ENCODE measurements at regions not wholly inside any gene's neighbourhood (a gene's known extent, or its start where the extent isn't known, plus 50 kb on each side); places are given as distances from the start of the nearest gene placed in this dataset.

GRCh38 chr10:131753336-131753735, 147.5 kb upstream of the PPP2R2D start:
- ATAC-seq (ENCODE audit: insufficient number of reproducible peaks, low FRiP score, low read depth), result no peak
- TF ChIP-seq CTCF (IDR thresholded peaks at IDR 0.05), result no peak
- H3K9me3 ChIP-seq, result no peaks in the 10 kb centered on the region
- H3K4me3 ChIP-seq, result no peak overlapping the region
- H3K36me3 ChIP-seq, result no peaks in the 10 kb centered on the region
- no peak for DNase-seq (ENCODE audit: low spot score)
- no peaks in the 10 kb centered on the region for H3K4me1 ChIP-seq (ENCODE audit: control insufficient read depth in 1 of 2, low read depth in 2 of 2)
- H3K27ac ChIP-seq, result no peak overlapping the region
- H3K27me3 ChIP-seq (replicated peaks; ENCODE audit: insufficient read depth), result no peaks in the 10 kb centered on the region

GRCh38 chr10:131755200-131755599, 145.6 kb upstream of the PPP2R2D start:
- no peak for DNase-seq (ENCODE audit: low spot score)
- Histone ChIP-seq H3K9me3 (no peaks in the 10 kb centered on the region), H3K27me3 (replicated peaks; ENCODE audit: insufficient read depth) (no peaks in the 10 kb centered on the region), H3K36me3 (no peaks in the 10 kb centered on the region), H3K27ac (no peak overlapping the region), H3K4me1 (ENCODE audit: control insufficient read depth in 1 of 2, low read depth in 2 of 2) (no peaks in the 10 kb centered on the region), H3K4me3 (no peak overlapping the region)
- no peak for TF ChIP-seq CTCF (IDR thresholded peaks at IDR 0.05)
- ATAC-seq (ENCODE audit: insufficient number of reproducible peaks, low FRiP score, low read depth), result no peak

- DNase-seq (ENCODE audit: low spot score) (no peak), ATAC-seq (ENCODE audit: insufficient number of reproducible peaks, low FRiP score, low read depth) (no peak)
- H3K9me3 ChIP-seq, result no peaks in the 10 kb centered on the region
- no peaks in the 10 kb centered on the region for H3K4me1 ChIP-seq (ENCODE audit: control insufficient read depth in 1 of 2, low read depth in 2 of 2)
- H3K27me3 ChIP-seq (replicated peaks; ENCODE audit: insufficient read depth), result no peaks in the 10 kb centered on the region
- no peak for TF ChIP-seq CTCF (IDR thresholded peaks at IDR 0.05)
- no peaks in the 10 kb centered on the region for H3K36me3 ChIP-seq
- H3K4me3 ChIP-seq, result no peak overlapping the region
- H3K27ac ChIP-seq, result no peak overlapping the region
Measured at GRCh38 chr10:131757285-131758058, 143.3 kb upstream of the PPP2R2D start.

- no peak for ATAC-seq (ENCODE audit: insufficient number of reproducible peaks, low FRiP score, low read depth)
- Histone ChIP-seq H3K36me3 (no peaks in the 10 kb centered on the region), H3K27ac (no peak overlapping the region), H3K9me3 (no peaks in the 10 kb centered on the region), H3K27me3 (replicated peaks; ENCODE audit: insufficient read depth) (no peaks in the 10 kb centered on the region), H3K4me1 (ENCODE audit: control insufficient read depth in 1 of 2, low read depth in 2 of 2) (no peaks in the 10 kb centered on the region), H3K4me3 (no peak overlapping the region)
- no peak for TF ChIP-seq CTCF (IDR thresholded peaks at IDR 0.05)
- DNase-seq (ENCODE audit: low spot score), result no peak
Measured at GRCh38 chr10:131758062-131758938, 142.5 kb upstream of the PPP2R2D start.

GRCh38 chr10:131758939-131759301, 141.9 kb upstream of the PPP2R2D start:
- Histone ChIP-seq H3K27ac (no peak overlapping the region), H3K4me1 (ENCODE audit: control insufficient read depth in 1 of 2, low read depth in 2 of 2) (no peaks in the 10 kb centered on the region), H3K4me3 (no peak overlapping the region), H3K9me3 (no peaks in the 10 kb centered on the region), H3K36me3 (no peaks in the 10 kb centered on the region), H3K27me3 (replicated peaks; ENCODE audit: insufficient read depth) (no peaks in the 10 kb centered on the region)
- no peak for ATAC-seq (ENCODE audit: insufficient number of reproducible peaks, low FRiP score, low read depth)
- DNase-seq (ENCODE audit: low spot score), result no peak
- no peak for TF ChIP-seq CTCF (IDR thresholded peaks at IDR 0.05)

Measured in thoracic aorta (tissue), 2 donors.